ENCODE measurements at regions not wholly inside any gene's neighbourhood (a gene's known extent, or its start where the extent isn't known, plus 50 kb on each side); places are given as distances from the start of the nearest gene placed in this dataset.

DNA sequence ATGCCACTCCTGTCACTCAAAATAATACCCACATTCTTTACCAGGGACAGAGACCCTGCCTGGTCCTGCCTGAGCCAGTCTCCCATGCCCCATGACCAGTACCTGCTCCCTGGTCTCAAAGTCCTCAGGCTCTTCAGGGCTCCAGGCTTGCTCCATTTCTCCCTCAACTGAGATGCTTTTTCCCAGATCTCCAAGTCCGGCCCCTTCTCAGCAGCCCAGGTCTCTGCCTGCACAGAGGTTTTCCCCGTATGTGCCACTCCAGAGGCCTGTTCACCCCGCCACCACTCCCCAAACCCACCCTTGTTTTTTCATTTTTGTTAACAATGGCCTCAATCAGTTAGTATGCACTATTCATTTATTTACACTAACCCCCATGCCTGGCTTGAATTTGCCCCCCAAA is 499.5 kb upstream of the MYT1L start:
- no peak overlapping the region for H3K27ac Mint-ChIP-seq
- DNase-seq (no peak), ATAC-seq (no peak)
- H3K4me3 Mint-ChIP-seq: no peak overlapping the region
- H3K4me1 Mint-ChIP-seq: no peaks in the 10 kb centered on the region
- H3K9me3 ChIP-seq (ENCODE audit: control insufficient read depth, low read length, poor library complexity, severe bottlenecking): no peaks in the 10 kb centered on the region
- no peaks in the 10 kb centered on the region for H3K36me3 Mint-ChIP-seq (ENCODE audit: low read depth)
- no peaks in the 10 kb centered on the region for H3K27me3 Mint-ChIP-seq

DNA sequence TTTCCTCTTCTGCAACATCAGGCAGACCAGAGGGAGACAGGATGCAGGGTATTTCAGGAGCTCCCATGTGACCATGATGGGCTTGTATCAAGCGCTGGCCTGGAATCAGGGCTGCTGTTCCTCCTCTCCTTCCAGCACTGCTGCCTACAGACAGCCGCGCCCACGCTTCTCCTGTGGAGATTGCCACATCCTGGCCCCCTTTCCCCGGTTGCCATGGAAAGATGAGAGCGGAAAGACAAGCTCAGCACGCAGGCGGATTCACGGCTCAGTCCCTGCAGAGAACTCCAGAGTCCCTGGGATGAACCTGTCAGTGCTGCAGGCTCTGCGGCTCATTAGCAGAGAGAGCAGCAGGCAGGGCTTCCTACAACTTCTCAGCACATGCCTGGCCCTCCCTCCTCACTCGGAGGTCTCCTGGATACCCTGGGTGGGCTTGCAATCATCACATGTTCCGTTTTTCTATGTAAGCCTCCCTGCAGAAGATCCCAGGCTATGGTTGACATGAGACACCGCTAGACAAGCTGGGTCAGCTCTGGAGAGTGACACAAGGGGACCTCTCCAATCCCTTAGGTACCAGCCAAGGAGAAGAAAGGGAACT is 497.8 kb upstream of the MYT1L start:
- H3K9me3 ChIP-seq (ENCODE audit: control insufficient read depth, low read length, poor library complexity, severe bottlenecking): no peaks in the 10 kb centered on the region
- H3K36me3 Mint-ChIP-seq (ENCODE audit: low read depth): no peaks in the 10 kb centered on the region
- H3K4me3 Mint-ChIP-seq: no peak overlapping the region
- no peak overlapping the region for H3K27ac Mint-ChIP-seq
- no peaks in the 10 kb centered on the region for H3K4me1 Mint-ChIP-seq
- DNase-seq: no peak
- H3K27me3 Mint-ChIP-seq: no peaks in the 10 kb centered on the region
- ATAC-seq: no peak

DNA sequence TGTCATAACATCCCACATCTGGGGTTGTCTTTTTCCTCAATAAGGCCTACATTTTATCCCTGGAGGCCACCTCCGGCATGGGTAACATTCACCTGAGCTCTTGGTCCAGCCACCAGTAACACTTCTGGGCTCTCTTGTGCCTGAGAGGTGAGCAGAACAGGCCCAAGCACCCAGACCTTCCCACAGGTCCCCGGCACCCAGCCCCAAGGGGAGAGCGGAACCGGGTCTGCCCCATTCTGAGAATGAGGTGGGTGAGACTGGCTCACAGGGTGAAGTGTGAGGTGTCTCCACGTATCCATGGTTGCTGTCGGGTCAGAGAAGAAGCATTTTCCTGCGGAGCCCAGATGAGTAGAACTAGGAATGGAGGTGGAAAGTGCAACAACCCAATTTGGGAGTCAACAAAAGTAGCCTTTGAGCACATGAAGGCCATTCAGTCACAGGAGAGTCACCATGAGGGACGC is 496.7 kb upstream of the MYT1L start:
- Mint-ChIP-seq H3K27ac (no peak overlapping the region), H3K27me3 (no peaks in the 10 kb centered on the region), H3K4me3 (no peak overlapping the region), H3K36me3 (ENCODE audit: low read depth) (no peaks in the 10 kb centered on the region), H3K4me1 (no peaks in the 10 kb centered on the region)
- no peaks in the 10 kb centered on the region for H3K9me3 ChIP-seq (ENCODE audit: control insufficient read depth, low read length, poor library complexity, severe bottlenecking)
- DNase-seq (no peak), ATAC-seq (no peak)

DNA sequence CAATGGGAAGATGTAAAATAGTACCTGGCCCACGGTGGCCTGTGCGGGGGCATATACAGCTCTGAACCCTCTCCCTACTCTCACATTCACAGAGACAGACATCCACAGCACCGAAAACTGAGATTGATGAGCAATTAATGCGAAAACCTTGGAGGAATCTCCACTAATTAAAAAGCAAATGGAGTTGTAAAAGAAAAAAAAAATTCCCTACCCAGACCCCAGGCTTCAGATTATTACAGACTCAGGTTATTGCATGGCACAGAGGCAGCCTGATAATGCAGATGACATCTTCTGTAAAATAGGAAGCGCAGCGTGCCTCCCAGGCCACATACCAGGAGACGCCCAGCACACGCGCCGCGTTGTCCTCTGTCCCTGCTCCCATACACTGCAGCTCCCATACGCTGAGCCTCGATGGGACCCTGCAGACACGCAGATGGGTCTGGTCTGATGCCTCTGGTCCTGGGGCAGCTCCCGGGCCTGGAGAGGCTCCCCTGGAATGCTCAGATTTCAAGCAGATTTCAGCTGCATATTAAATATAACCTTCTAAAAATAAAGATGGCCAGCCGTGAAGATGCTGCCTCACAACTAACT is 496.1 kb upstream of the MYT1L start:
- ATAC-seq (no peak), DNase-seq (no peak)
- Mint-ChIP-seq H3K27ac (no peak overlapping the region), H3K36me3 (ENCODE audit: low read depth) (no peaks in the 10 kb centered on the region), H3K27me3 (no peaks in the 10 kb centered on the region), H3K4me1 (no peaks in the 10 kb centered on the region), H3K4me3 (no peak overlapping the region)
- no peaks in the 10 kb centered on the region for H3K9me3 ChIP-seq (ENCODE audit: control insufficient read depth, low read length, poor library complexity, severe bottlenecking)

DNA sequence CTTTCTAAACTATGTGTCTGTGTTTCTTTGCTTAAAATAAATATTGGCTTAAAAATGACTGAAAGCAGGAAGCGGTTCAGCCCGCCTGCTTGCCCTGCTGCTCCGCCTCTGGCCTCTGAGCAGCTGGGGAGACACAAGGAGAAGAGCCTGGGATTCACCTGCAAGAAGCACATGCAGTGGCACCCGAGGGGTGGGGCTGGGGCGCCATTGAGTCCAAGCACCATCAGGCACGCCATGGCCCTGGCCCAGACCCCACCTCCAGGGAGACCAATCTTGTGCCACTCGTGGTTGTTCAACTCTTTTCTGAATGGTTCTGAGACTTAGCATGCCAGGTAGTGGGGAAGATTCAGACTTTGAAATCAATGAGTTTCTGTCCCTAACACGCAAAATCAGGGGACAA is 495.5 kb upstream of the MYT1L start:
- no peak overlapping the region for H3K27ac Mint-ChIP-seq
- no peaks in the 10 kb centered on the region for H3K9me3 ChIP-seq (ENCODE audit: control insufficient read depth, low read length, poor library complexity, severe bottlenecking)
- ATAC-seq (no peak), DNase-seq (no peak)
- no peak overlapping the region for H3K4me3 Mint-ChIP-seq
- H3K4me1 Mint-ChIP-seq: no peaks in the 10 kb centered on the region
- H3K36me3 Mint-ChIP-seq (ENCODE audit: low read depth): no peaks in the 10 kb centered on the region
- no peaks in the 10 kb centered on the region for H3K27me3 Mint-ChIP-seq

DNA sequence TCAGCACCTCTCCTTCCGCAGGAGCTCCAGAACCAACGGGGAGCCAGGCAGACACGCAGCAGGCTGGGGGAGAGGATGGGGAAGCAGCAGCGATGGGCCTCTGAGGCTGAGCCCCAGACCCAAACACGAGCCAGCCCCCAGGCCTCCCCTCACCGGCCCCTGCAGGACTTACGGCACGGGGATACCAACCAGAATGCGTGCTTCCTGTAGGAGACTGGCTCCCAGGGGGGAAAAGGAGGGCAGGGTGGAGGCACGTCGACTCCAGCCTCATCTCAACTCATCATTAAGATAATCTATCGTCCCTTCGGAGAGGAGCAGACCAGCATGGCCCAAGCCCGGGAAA is 495.1 kb upstream of the MYT1L start:
- Mint-ChIP-seq H3K27me3 (no peaks in the 10 kb centered on the region), H3K36me3 (ENCODE audit: low read depth) (no peaks in the 10 kb centered on the region), H3K4me1 (no peaks in the 10 kb centered on the region), H3K27ac (no peak overlapping the region), H3K4me3 (no peak overlapping the region)
- H3K9me3 ChIP-seq (ENCODE audit: control insufficient read depth, low read length, poor library complexity, severe bottlenecking): no peaks in the 10 kb centered on the region
- ATAC-seq (no peak), DNase-seq (no peak)

DNA sequence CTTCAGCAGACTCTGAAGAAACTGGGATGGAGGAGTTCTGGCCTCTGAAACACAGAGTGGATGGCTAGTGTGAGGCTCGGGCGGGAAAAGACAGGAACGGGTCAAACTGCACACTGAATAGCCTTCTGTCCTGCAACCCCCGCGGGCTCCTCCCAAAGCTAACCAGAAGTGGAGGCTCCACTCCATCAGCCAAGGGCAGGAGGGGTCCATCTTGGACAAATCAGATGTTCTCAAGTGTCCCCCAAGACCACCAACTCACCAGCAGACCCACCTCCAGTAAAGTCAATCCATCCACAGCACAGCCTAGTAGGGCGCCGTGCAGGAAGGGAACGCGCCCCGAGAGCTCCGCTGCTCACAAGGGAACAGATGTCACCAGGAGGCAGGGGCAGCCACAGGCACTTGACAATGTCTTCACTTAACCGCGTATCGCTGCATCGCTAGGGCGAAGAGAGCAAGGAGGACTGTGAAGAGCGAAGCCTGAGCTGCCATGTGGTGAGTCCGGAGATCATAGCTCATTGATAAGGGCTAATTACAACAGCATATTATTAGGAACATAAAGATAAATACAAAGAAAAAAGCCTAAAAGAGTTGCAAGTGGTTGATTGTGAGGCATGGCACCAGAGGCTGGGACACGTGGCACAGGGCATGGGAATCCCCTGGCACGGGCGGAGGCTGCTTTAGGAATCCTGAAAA is 494.6 kb upstream of the MYT1L start:
- no peak for ATAC-seq
- no peak overlapping the region for H3K4me3 Mint-ChIP-seq
- no peak overlapping the region for H3K27ac Mint-ChIP-seq
- no peak for DNase-seq
- no peaks in the 10 kb centered on the region for H3K4me1 Mint-ChIP-seq
- H3K36me3 Mint-ChIP-seq (ENCODE audit: low read depth): no peaks in the 10 kb centered on the region
- H3K27me3 Mint-ChIP-seq: no peaks in the 10 kb centered on the region
- no peaks in the 10 kb centered on the region for H3K9me3 ChIP-seq (ENCODE audit: control insufficient read depth, low read length, poor library complexity, severe bottlenecking)

DNA sequence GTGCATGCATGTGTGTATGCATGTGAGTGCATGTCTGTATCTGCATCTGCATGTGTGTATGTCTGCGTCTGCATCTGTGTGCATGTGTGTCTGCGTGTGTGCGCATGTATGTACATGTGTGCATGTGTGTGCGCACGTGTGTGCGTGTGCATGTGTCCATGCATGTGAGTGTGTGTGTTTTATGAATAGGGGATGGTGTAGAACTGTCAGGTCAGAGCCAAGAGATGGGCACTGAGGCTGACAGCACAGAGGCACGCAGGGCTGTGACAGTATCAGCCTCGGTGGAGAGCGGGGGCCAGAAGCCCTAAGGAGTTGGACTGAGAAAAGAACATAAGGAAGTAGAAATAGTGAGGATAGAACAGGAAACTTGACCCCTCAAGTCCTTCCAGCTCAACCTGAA is 494.0 kb upstream of the MYT1L start:
- H3K4me1 Mint-ChIP-seq: no peaks in the 10 kb centered on the region
- H3K9me3 ChIP-seq (ENCODE audit: control insufficient read depth, low read length, poor library complexity, severe bottlenecking): no peaks in the 10 kb centered on the region
- DNase-seq (no peak), ATAC-seq (no peak)
- H3K36me3 Mint-ChIP-seq (ENCODE audit: low read depth): no peaks in the 10 kb centered on the region
- no peak overlapping the region for H3K27ac Mint-ChIP-seq
- no peak overlapping the region for H3K4me3 Mint-ChIP-seq
- no peaks in the 10 kb centered on the region for H3K27me3 Mint-ChIP-seq

DNA sequence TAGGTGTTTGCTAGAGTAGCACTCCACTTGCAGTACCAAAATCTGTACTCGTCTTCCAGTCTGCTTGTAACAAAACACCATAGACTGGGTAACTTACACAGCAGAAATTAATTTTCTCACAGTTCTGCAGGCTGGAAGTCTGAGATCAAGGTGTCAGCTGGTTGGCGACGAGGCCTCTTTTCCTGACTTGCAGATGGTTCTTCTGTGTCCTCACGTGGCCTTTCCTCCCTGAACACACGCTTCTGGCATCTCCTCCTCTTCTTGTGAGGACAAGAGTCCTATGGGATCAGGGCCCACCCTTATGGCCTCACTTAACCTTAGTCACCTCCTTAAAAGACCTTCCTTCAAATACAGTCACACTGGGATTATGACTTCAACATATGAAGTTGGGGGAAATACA is 493.5 kb upstream of the MYT1L start:
- Mint-ChIP-seq H3K4me3 (no peak overlapping the region), H3K4me1 (no peaks in the 10 kb centered on the region), H3K27ac (no peak overlapping the region), H3K27me3 (no peaks in the 10 kb centered on the region), H3K36me3 (ENCODE audit: low read depth) (no peaks in the 10 kb centered on the region)
- H3K9me3 ChIP-seq (ENCODE audit: control insufficient read depth, low read length, poor library complexity, severe bottlenecking): no peaks in the 10 kb centered on the region
- DNase-seq: no peak
- ATAC-seq: no peak

DNA sequence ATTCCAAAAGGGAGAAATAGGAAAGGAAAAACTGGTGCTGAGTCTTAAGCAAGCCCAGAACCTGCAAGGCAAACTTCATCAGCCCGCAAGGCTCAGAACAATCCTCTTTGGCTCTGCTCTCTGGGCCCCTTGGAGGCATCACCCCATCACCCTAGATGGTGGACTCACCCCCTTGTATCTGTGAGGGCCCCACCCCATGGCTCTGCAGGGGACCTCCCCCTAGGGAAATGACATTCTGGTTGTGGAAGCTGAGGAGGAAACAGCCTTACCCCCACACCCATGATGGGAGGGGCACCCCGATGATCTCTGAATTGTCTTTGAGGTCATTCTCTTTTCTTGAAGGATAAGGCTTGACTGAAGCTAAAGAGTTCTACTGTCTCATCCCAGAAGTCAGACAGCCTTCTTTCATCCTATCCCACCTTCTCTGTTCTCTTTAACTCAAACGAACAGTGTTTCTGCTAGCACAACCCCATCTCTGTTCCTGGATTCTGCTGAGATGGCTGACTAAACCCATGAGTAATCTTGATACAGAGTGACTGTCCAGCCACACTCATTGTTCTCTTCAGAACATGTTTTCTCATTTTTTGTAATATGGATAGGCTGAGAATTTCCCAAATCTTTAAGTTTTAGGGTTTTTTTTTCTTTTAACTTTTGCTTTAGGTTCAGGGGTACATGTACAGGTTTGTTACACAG is 492.1 kb upstream of the MYT1L start:
- no peaks in the 10 kb centered on the region for H3K9me3 ChIP-seq (ENCODE audit: control insufficient read depth, low read length, poor library complexity, severe bottlenecking)
- ATAC-seq (no peak), DNase-seq (no peak)
- H3K27me3 Mint-ChIP-seq: no peaks in the 10 kb centered on the region
- no peaks in the 10 kb centered on the region for H3K4me1 Mint-ChIP-seq
- H3K4me3 Mint-ChIP-seq: no peak overlapping the region
- no peaks in the 10 kb centered on the region for H3K36me3 Mint-ChIP-seq (ENCODE audit: low read depth)
- H3K27ac Mint-ChIP-seq: no peak overlapping the region

DNA sequence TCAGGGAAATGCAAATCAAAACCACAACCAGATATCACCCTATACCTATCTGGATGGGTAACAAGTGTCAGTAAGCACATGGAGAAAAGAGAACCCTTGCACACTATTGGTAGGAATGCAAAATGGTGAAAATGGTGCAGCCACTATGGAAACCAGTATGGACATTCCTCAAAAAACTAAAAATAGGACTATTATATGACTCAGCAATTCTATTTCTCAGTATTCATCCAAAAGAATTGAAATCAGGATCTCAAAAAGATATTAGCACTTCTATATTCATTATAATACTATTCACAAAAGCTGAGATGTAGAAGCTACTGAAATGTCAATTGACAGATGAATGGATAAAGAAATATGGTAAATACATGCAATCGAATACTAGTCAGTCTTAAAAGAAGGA is 491.1 kb upstream of the MYT1L start:
- H3K27me3 Mint-ChIP-seq: no peaks in the 10 kb centered on the region
- H3K36me3 Mint-ChIP-seq (ENCODE audit: low read depth): no peaks in the 10 kb centered on the region
- DNase-seq: no peak
- no peak for ATAC-seq
- H3K4me3 Mint-ChIP-seq: no peak overlapping the region
- H3K4me1 Mint-ChIP-seq: no peaks in the 10 kb centered on the region
- H3K27ac Mint-ChIP-seq: no peak overlapping the region
- H3K9me3 ChIP-seq (ENCODE audit: control insufficient read depth, low read length, poor library complexity, severe bottlenecking): no peaks in the 10 kb centered on the region

DNA sequence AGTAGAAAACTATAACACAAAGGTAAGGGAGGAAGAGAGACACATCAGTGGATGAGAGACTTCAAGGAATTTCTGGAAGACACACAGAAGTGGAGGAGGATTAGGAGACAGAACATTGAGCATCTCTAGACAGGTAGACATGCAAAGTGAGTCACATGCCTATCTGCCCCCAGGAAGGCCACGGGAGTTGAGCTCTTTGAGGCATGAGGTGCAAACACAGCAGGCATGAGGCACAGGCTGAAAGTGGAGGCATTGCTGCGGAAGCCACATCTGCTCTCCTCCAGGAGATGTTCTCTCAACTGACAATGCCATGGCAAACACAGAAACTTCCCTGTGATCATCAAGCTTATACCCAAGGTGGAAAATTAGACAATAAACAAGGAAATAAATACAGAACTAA is 481.6 kb upstream of the MYT1L start:
- DNase-seq: no peak
- no peaks in the 10 kb centered on the region for H3K36me3 Mint-ChIP-seq (ENCODE audit: low read depth)
- H3K9me3 ChIP-seq (ENCODE audit: control insufficient read depth, low read length, poor library complexity, severe bottlenecking): no peaks in the 10 kb centered on the region
- H3K4me1 Mint-ChIP-seq: no peaks in the 10 kb centered on the region
- H3K4me3 Mint-ChIP-seq: no peak overlapping the region
- ATAC-seq: no peak
- no peak overlapping the region for H3K27ac Mint-ChIP-seq
- H3K27me3 Mint-ChIP-seq: no peaks in the 10 kb centered on the region

DNA sequence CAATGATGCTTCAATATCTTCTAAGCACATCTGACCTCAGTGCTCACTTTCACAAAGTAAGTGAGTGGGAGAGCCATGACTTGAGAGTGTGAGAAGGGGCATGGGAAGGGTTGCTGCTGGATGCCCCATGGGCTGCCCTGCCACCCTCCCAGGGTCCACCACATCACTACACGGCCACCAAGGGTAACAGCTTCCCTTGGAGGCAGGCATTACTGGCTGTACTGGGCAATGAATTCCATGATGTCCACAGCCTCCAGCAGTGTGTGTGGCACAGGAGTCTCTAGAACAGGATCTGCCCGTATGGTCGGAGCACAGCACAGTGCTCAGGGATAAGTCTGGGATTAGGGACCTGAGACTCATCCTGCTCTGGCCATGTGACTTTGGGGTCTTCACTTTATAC is 481.0 kb upstream of the MYT1L start:
- Mint-ChIP-seq H3K36me3 (ENCODE audit: low read depth) (no peaks in the 10 kb centered on the region), H3K27me3 (no peaks in the 10 kb centered on the region)
- no peak for DNase-seq

DNA sequence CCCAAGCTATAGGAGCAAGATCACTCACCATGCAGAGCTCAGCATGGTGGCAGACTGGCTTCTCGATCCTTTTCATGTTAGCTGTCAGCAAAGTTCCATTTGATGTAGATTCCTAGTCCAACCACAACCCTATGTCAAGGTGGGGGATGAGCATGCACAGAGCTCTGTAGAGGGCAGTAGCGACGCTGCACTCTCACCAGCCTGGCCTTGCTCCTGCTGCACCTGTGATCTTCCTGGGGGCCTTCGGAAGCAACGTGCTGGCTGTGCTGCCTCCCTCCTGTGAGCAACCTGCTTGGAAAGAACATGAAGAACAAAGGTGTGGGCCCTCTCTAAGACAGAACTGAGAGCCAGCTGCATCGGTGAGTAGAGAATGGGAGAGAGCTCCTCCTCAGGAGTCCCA is 479.4 kb upstream of the MYT1L start:
- H3K36me3 Mint-ChIP-seq (ENCODE audit: low read depth): no peaks in the 10 kb centered on the region
- H3K27me3 Mint-ChIP-seq: peaks cover under 1% of the 10 kb centered on the region
- ATAC-seq (no peak), DNase-seq (no peak)
- H3K9me3 ChIP-seq (ENCODE audit: control insufficient read depth, low read length, poor library complexity, severe bottlenecking): no peaks in the 10 kb centered on the region
- no peak overlapping the region for H3K4me3 Mint-ChIP-seq
- no peaks in the 10 kb centered on the region for H3K4me1 Mint-ChIP-seq
- no peak overlapping the region for H3K27ac Mint-ChIP-seq

More for the DNA sequence above, 481.0 kb upstream of the MYT1L start:
- no peaks in the 10 kb centered on the region for H3K4me1 Mint-ChIP-seq
- no peaks in the 10 kb centered on the region for H3K9me3 ChIP-seq (ENCODE audit: control insufficient read depth, low read length, poor library complexity, severe bottlenecking)
- no peak for ATAC-seq
- H3K27ac Mint-ChIP-seq: no peak overlapping the region
- H3K4me3 Mint-ChIP-seq: no peak overlapping the region

Data from T-helper 17 cell (primary cell).